ENCODE measurements at regions not wholly inside any gene's neighbourhood (a gene's known extent, or its start where the extent isn't known, plus 50 kb on each side); places are given as distances from the start of the nearest gene placed in this dataset.

- peak; percentile 43 for DNase-seq (ENCODE audit: extremely low read depth, low read depth)
- TF ChIP-seq CTCF (IDR thresholded peaks at IDR 0.05; ENCODE audit: low read depth, low read length) = no peak
Measured at GRCh38 chr3:146313031-146313745, 62.3 kb upstream of the PLSCR4 start.

GRCh38 chr3:146308682-146309081, 57.8 kb upstream of the PLSCR4 start:
- TF ChIP-seq CTCF (IDR thresholded peaks at IDR 0.05; ENCODE audit: low read depth, low read length) = no peak
- peak; percentile 37 for DNase-seq (ENCODE audit: extremely low read depth, low read depth)

GRCh38 chr3:146308222-146308621, 57.3 kb upstream of the PLSCR4 start:
- peak; percentile 47 for DNase-seq (ENCODE audit: extremely low read depth, low read depth)
- TF ChIP-seq CTCF (IDR thresholded peaks at IDR 0.05; ENCODE audit: low read depth, low read length) = no peak

- no peak for TF ChIP-seq CTCF (IDR thresholded peaks at IDR 0.05; ENCODE audit: low read depth, low read length)
- DNase-seq (ENCODE audit: extremely low read depth, low read depth) = no peak
Measured at GRCh38 chr3:146307456-146307725, 56.5 kb upstream of the PLSCR4 start.

- DNase-seq (ENCODE audit: extremely low read depth, low read depth) = no peak
- no peak for TF ChIP-seq CTCF (IDR thresholded peaks at IDR 0.05; ENCODE audit: low read depth, low read length)
Measured at GRCh38 chr3:146306656-146307455, 56.0 kb upstream of the PLSCR4 start.

- DNase-seq (ENCODE audit: extremely low read depth, low read depth) = no peak
- no peak for TF ChIP-seq CTCF (IDR thresholded peaks at IDR 0.05; ENCODE audit: low read depth, low read length)
Measured at GRCh38 chr3:146305808-146306423, 55.0 kb upstream of the PLSCR4 start.

- TF ChIP-seq CTCF (IDR thresholded peaks at IDR 0.05; ENCODE audit: low read depth, low read length) = no peak
- no peak for DNase-seq (ENCODE audit: extremely low read depth, low read depth)
Measured at GRCh38 chr3:146300768-146301167, 49.9 kb upstream of the PLSCR4 start.
